Liver (tissue), 8 donors: ENCODE measurements at regions not wholly inside any gene's neighbourhood (a gene's known extent, or its start where the extent isn't known, plus 50 kb on each side); places are given as distances from the start of the nearest gene placed in this dataset.

Experiments
- DNase-seq: peaks from one replicate; pipeline ENCODE4 v3.0.0-alpha.2; 2017; ENCODE audit warnings: low spot score
- H3K27ac ChIP-seq, 2 donors: one replicate each; pipeline ENCODE4 v1.7.0; 2013; ENCODE audit warnings: inconsistent platforms in 2 of 2, low read length in 2 of 2, control low read depth in 1 of 2, low read depth in 1 of 2, mild to moderate bottlenecking in 1 of 2
- H3K27me3 ChIP-seq, 4 donors: one replicate each; pipeline versions ENCODE4 v1.6.1 to v1.7.0; 2013; ENCODE audit warnings: low read length in 3 of 4, inconsistent platforms in 1 of 4, mild to moderate bottlenecking in 1 of 4, moderate library complexity in 1 of 4; ENCODE audit not compliant: control insufficient read depth in 4 of 4, insufficient read depth in 4 of 4
- H3K36me3 ChIP-seq, 4 donors: one replicate each; pipeline versions ENCODE4 v1.6.1 to v1.7.0; 2013; ENCODE audit warnings: low read length in 3 of 4, mild to moderate bottlenecking in 3 of 4, low read depth in 1 of 4, moderate library complexity in 1 of 4; ENCODE audit not compliant: control insufficient read depth in 4 of 4, insufficient read depth in 3 of 4
- H3K4me1 ChIP-seq, 4 donors: one replicate each; pipeline versions ENCODE4 v1.6.1 to v1.7.0; 2013; ENCODE audit warnings: low read length in 3 of 4, mild to moderate bottlenecking in 3 of 4, moderate library complexity in 1 of 4; ENCODE audit not compliant: control insufficient read depth in 4 of 4, insufficient read depth in 4 of 4
- H3K4me3 ChIP-seq, 3 donors: one replicate each; pipeline versions ENCODE4 v1.6.1 to v1.7.0; 2013; ENCODE audit warnings: low read length in 3 of 3, control low read depth in 1 of 3, low read depth in 1 of 3, mild to moderate bottlenecking in 1 of 3
- H3K9ac ChIP-seq, 2 donors: one replicate each; pipeline ENCODE4 v1.7.0; 2013; ENCODE audit warnings: low read length in 2 of 2, mild to moderate bottlenecking in 2 of 2, moderate library complexity in 2 of 2, control low read depth in 1 of 2, low read depth in 1 of 2
- H3K9me3 ChIP-seq, 4 donors: one replicate each; pipeline versions ENCODE4 v1.6.1 to v1.7.0; 2013; ENCODE audit warnings: low read length in 3 of 4; ENCODE audit not compliant: control insufficient read depth in 4 of 4
- EGR1 ChIP-seq, 2 donors: IDR thresholded peaks; 2 replicates each; pipeline ENCODE4 v1.6.1; 2016 to 2018; ENCODE audit warnings: antibody characterized with exemption in 2 of 2, low read depth in 2 of 2
- FOXA1 ChIP-seq: IDR thresholded peaks from 2 replicates; pipeline ENCODE4 v1.6.1; 2016; ENCODE audit warnings: antibody characterized with exemption
- FOXA2 ChIP-seq: IDR thresholded peaks from 2 replicates; pipeline ENCODE4 v1.6.1; 2016; ENCODE audit warnings: antibody characterized with exemption
- GABPA ChIP-seq, 2 donors: IDR thresholded peaks in 1 of 2; conservative IDR thresholded peaks in 1 of 2; 2 replicates each; pipeline ENCODE4 v1.6.1; 2016; ENCODE audit warnings: antibody characterized with exemption in 2 of 2, mild to moderate bottlenecking in 1 of 2, moderate library complexity in 1 of 2
- JUND ChIP-seq, 2 donors: IDR thresholded peaks; 2 replicates each; pipeline ENCODE4 v1.6.1; 2016; ENCODE audit warnings: antibody characterized with exemption in 2 of 2
- NR2F2 ChIP-seq: IDR thresholded peaks from 2 replicates; pipeline ENCODE4 v1.6.1; 2016; ENCODE audit warnings: antibody characterized with exemption
- RAD21 ChIP-seq, 2 donors: IDR thresholded peaks; 2 replicates each; pipeline ENCODE4 v1.6.1; 2016; ENCODE audit warnings: antibody characterized with exemption in 2 of 2, mild to moderate bottlenecking in 2 of 2
- SP1 ChIP-seq: IDR thresholded peaks from 2 replicates; pipeline ENCODE4 v1.6.1; 2018; ENCODE audit warnings: antibody characterized with exemption, mild to moderate bottlenecking
- TAF1 ChIP-seq: conservative IDR thresholded peaks from 2 replicates; pipeline ENCODE4 v1.6.1; 2016; ENCODE audit warnings: antibody characterized with exemption, mild to moderate bottlenecking
- YY1 ChIP-seq: IDR thresholded peaks from 2 replicates; pipeline ENCODE4 v1.6.1; 2016; ENCODE audit warnings: antibody characterized with exemption, mild to moderate bottlenecking
- WGBS: extraction: QIAGEN DNeasy Blood & Tissue Kit; methylation state at CpG from one replicate; pipeline ENCODE4 v1.1.7; 2013; 5-methylcytosine and 5-hydroxymethylcytosine counted together
- TF ChIP-seq, protein P1 (sequence below): fragments of 150-350 bp; IDR thresholded peaks from 2 replicates; pipeline ENCODE4 v1.5.1; 2017; ENCODE audit warnings: improper control_type of control experiment, low read depth, low read length; ENCODE audit not compliant: missing input control
- TF ChIP-seq, protein P2 (sequence below): IDR thresholded peaks from 2 replicates; pipeline ENCODE4 v1.6.1; 2016; ENCODE audit warnings: antibody characterized with exemption
- TF ChIP-seq, protein P3 (sequence below): IDR thresholded peaks from 2 replicates; pipeline ENCODE4 v1.6.1; 2016; ENCODE audit warnings: antibody characterized with exemption
- TF ChIP-seq, protein P4 (sequence below): IDR thresholded peaks from 2 replicates; pipeline ENCODE4 v1.6.1; 2016; ENCODE audit warnings: antibody characterized with exemption
- TF ChIP-seq, protein P5 (sequence below): IDR thresholded peaks from 2 replicates; pipeline ENCODE4 v1.6.1; 2016; ENCODE audit warnings: antibody characterized with exemption, mild to moderate bottlenecking
- donor health status: healthy.
- donor health status: healthy.
- donor health status: healthy.
- donor health status: healthy.
- donor health status: healthy.

DNA sequence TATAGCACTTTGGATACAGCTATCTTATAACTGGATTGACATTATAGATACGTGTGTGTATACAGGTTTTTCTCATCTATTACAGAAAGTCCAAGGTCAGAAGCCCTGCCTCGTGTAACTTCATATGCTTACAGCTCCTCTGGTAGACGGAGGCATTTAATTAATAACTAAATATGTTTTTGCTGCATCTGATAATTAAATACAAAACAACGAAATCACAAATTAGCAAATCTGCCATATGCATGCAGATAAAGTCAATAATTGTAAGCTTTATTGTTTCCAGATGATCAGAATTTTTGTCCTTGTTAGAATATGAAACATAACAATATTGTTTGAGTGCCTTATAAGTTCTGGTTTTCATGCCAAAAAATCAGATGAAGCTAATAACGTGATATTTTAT lies 717.7 kb downstream of the LIG4 start (continued):
- TF ChIP-seq, protein P1, sequence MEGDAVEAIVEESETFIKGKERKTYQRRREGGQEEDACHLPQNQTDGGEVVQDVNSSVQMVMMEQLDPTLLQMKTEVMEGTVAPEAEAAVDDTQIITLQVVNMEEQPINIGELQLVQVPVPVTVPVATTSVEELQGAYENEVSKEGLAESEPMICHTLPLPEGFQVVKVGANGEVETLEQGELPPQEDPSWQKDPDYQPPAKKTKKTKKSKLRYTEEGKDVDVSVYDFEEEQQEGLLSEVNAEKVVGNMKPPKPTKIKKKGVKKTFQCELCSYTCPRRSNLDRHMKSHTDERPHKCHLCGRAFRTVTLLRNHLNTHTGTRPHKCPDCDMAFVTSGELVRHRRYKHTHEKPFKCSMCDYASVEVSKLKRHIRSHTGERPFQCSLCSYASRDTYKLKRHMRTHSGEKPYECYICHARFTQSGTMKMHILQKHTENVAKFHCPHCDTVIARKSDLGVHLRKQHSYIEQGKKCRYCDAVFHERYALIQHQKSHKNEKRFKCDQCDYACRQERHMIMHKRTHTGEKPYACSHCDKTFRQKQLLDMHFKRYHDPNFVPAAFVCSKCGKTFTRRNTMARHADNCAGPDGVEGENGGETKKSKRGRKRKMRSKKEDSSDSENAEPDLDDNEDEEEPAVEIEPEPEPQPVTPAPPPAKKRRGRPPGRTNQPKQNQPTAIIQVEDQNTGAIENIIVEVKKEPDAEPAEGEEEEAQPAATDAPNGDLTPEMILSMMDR = no peak
- TF ChIP-seq GABPA (IDR thresholded peaks at IDR 0.05 in 1 of 2, conservative IDR thresholded peaks at IDR 0.05 in 1 of 2) (no peak), FOXA1 (no peak), YY1 (no peak), JUND (IDR thresholded peaks at IDR 0.05) (no peak)

DNA sequence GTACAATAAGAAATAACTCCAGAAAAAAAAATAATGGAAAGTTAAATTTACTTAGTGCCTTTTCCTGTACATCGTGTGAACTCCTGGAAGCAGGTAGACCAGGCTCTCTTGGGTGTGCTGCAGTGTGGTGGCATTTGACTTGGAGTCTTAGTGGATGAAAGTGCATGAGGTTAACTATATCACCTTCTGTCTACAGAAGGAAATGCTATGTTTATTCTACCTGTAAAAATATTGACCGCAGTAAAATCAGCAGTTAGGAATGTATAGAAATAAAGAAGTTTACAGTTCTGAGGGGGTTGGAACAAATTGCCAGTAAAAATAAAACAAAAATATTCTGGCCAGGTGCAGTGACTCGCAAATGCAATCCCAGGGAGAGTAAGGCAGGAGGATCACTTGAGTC lies 722.1 kb downstream of the LIG4 start:
- 56% methylated on average over 3 of the region's 3 CpGs for WGBS
- H3K9ac ChIP-seq = no peak overlapping the region
- no peaks in the 10 kb centered on the region for H3K36me3 ChIP-seq
- DNase-seq = no peak
- peaks cover 0 to 5% (median 1%) of the 10 kb centered on the region in 4 donors for H3K9me3 ChIP-seq
- no peak overlapping the region for H3K27ac ChIP-seq
- H3K27me3 ChIP-seq = no peaks in the 10 kb centered on the region
- H3K4me1 ChIP-seq = no peaks in the 10 kb centered on the region
- TF ChIP-seq GABPA (IDR thresholded peaks at IDR 0.05 in 1 of 2, conservative IDR thresholded peaks at IDR 0.05 in 1 of 2) (no peak), NR2F2 (no peak), RAD21 (IDR thresholded peaks at IDR 0.05) (no peak), SP1 (no peak), YY1 (no peak), JUND (IDR thresholded peaks at IDR 0.05) (no peak)
- TF ChIP-seq, protein P2, sequence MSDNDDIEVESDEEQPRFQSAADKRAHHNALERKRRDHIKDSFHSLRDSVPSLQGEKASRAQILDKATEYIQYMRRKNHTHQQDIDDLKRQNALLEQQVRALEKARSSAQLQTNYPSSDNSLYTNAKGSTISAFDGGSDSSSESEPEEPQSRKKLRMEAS = no peak
- TF ChIP-seq, protein P3, sequence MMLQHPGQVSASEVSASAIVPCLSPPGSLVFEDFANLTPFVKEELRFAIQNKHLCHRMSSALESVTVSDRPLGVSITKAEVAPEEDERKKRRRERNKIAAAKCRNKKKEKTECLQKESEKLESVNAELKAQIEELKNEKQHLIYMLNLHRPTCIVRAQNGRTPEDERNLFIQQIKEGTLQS = no peak
- H3K4me3 ChIP-seq = no peak overlapping the region

DNA sequence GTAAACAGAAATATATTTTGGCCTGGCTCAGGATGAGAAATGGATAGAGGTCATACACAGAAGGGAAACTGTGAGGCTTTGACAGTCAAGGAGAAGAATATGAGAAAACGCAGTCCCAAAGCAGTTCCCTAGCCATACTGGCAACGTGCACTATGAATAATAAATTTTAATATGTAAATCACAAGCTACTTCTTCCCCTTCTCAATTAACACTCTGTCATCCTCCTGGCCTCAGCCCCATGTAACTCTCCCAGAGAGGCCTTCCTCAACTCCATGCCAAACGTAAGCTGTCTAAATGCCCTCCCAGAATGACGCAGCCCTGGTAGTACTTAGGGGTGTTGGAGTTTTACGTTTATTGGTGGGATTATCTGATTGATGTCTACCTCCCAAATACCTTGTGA lies 732.6 kb downstream of the LIG4 start:
- Histone ChIP-seq H3K4me3 (no peak overlapping the region), H3K36me3 (no peaks in the 10 kb centered on the region), H3K4me1 (no peaks in the 10 kb centered on the region), H3K27ac (no peak overlapping the region), H3K9me3 (peaks cover 0 to 3% (median 0%) of the 10 kb centered on the region in 4 donors), H3K9ac (no peak overlapping the region), H3K27me3 (no peaks in the 10 kb centered on the region)
- TF ChIP-seq NR2F2 = no peak
- TF ChIP-seq YY1 = no peak
- no peak for TF ChIP-seq GABPA (IDR thresholded peaks at IDR 0.05 in 1 of 2, conservative IDR thresholded peaks at IDR 0.05 in 1 of 2)
- no peak for TF ChIP-seq EGR1 (IDR thresholded peaks at IDR 0.05; ENCODE audit: low read depth in 2 of 2)
- TF ChIP-seq, protein P1 = no peak
- TF ChIP-seq, protein P4, sequence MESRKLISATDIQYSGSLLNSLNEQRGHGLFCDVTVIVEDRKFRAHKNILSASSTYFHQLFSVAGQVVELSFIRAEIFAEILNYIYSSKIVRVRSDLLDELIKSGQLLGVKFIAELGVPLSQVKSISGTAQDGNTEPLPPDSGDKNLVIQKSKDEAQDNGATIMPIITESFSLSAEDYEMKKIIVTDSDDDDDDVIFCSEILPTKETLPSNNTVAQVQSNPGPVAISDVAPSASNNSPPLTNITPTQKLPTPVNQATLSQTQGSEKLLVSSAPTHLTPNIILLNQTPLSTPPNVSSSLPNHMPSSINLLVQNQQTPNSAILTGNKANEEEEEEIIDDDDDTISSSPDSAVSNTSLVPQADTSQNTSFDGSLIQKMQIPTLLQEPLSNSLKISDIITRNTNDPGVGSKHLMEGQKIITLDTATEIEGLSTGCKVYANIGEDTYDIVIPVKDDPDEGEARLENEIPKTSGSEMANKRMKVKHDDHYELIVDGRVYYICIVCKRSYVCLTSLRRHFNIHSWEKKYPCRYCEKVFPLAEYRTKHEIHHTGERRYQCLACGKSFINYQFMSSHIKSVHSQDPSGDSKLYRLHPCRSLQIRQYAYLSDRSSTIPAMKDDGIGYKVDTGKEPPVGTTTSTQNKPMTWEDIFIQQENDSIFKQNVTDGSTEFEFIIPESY = no peak
- TF ChIP-seq TAF1 = no peak
- no peak for TF ChIP-seq JUND (IDR thresholded peaks at IDR 0.05)
- no peak for TF ChIP-seq SP1
- TF ChIP-seq, protein P5, sequence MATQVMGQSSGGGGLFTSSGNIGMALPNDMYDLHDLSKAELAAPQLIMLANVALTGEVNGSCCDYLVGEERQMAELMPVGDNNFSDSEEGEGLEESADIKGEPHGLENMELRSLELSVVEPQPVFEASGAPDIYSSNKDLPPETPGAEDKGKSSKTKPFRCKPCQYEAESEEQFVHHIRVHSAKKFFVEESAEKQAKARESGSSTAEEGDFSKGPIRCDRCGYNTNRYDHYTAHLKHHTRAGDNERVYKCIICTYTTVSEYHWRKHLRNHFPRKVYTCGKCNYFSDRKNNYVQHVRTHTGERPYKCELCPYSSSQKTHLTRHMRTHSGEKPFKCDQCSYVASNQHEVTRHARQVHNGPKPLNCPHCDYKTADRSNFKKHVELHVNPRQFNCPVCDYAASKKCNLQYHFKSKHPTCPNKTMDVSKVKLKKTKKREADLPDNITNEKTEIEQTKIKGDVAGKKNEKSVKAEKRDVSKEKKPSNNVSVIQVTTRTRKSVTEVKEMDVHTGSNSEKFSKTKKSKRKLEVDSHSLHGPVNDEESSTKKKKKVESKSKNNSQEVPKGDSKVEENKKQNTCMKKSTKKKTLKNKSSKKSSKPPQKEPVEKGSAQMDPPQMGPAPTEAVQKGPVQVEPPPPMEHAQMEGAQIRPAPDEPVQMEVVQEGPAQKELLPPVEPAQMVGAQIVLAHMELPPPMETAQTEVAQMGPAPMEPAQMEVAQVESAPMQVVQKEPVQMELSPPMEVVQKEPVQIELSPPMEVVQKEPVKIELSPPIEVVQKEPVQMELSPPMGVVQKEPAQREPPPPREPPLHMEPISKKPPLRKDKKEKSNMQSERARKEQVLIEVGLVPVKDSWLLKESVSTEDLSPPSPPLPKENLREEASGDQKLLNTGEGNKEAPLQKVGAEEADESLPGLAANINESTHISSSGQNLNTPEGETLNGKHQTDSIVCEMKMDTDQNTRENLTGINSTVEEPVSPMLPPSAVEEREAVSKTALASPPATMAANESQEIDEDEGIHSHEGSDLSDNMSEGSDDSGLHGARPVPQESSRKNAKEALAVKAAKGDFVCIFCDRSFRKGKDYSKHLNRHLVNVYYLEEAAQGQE = no peak
- TF ChIP-seq RAD21 (IDR thresholded peaks at IDR 0.05) = no peak
- no peak for TF ChIP-seq FOXA2
- 77% methylated on average over 5 of the region's 5 CpGs for WGBS
- DNase-seq = no peak
